Keratinocyte (primary cell): ENCODE measurements at regions not wholly inside any gene's neighbourhood (a gene's known extent, or its start where the extent isn't known, plus 50 kb on each side); places are given as distances from the start of the nearest gene placed in this dataset.
A peak's percentile ranks its signal among the peaks of the same experiment; 100 is the strongest.

ENCODE experiments used
- DNase-seq: peaks from one replicate; pipeline ENCODE4 v3.0.0-alpha.2; 2011; ENCODE audit warnings: low read depth, missing footprints, low spot score
- FAIRE-seq: peaks from 2 replicates; lab custom pipeline; 2011; peaks lifted over from hg19 to GRCh38; lab: Jason Lieb, UNC
- H2AFZ ChIP-seq: 2 replicates; pipeline ENCODE4 v1.6.0; 2012; ENCODE audit warnings: low read length, control low read depth, inconsistent platforms; ENCODE audit not compliant: control insufficient read depth
- H3K27ac ChIP-seq: 2 replicates; pipeline ENCODE4 v1.5.1; 2011; ENCODE audit warnings: low read length; ENCODE audit not compliant: control insufficient read depth, insufficient read depth
- H3K27me3 ChIP-seq: 3 replicates; pipeline ENCODE4 v1.6.0; 2011; ENCODE audit warnings: low read length; ENCODE audit not compliant: control insufficient read depth, insufficient read depth; ENCODE audit errors: extremely low read depth
- H3K36me3 ChIP-seq, 2 experiments: 2 replicates in 1 of 2; 3 replicates in 1 of 2; pipeline ENCODE4 v1.5.1; 2011; ENCODE audit warnings: low read length in 2 of 2, mild to moderate bottlenecking in 1 of 2; ENCODE audit not compliant: control insufficient read depth in 2 of 2, insufficient read depth in 2 of 2; ENCODE audit errors: extremely low read depth in 1 of 2
- H3K4me1 ChIP-seq: 3 replicates; pipeline ENCODE4 v1.5.1; 2011; ENCODE audit warnings: low read length; ENCODE audit not compliant: control insufficient read depth, insufficient read depth; ENCODE audit errors: extremely low read depth
- H3K4me2 ChIP-seq: 3 replicates; pipeline ENCODE4 v1.6.0; 2011; ENCODE audit warnings: low read depth, low read length; ENCODE audit not compliant: control insufficient read depth, insufficient read depth; ENCODE audit errors: extremely low read depth
- H3K4me3 ChIP-seq, 3 experiments: fragments of 200-600 bp in 1 of 3; sonication (generic) in 1 of 3; 2 replicates in 2 of 3; 3 replicates in 1 of 3; pipeline ENCODE4 v1.5.1; 2011 to 2016; ENCODE audit warnings: low read length in 3 of 3, mild to moderate bottlenecking in 3 of 3, control low read depth in 2 of 3, inconsistent platforms in 1 of 3, low read depth in 1 of 3, mixed read lengths in 1 of 3, mixed run types in 1 of 3, moderate library complexity in 1 of 3; ENCODE audit not compliant: control insufficient read depth in 2 of 3, insufficient read depth in 2 of 3; ENCODE audit errors: extremely low read depth in 1 of 3
- H3K79me2 ChIP-seq: 2 replicates; pipeline ENCODE4 v1.6.0; 2012; ENCODE audit warnings: low read length; ENCODE audit not compliant: control insufficient read depth, insufficient read depth
- H3K9ac ChIP-seq: 3 replicates; pipeline ENCODE4 v1.6.0; 2011; ENCODE audit warnings: low read length; ENCODE audit not compliant: control insufficient read depth, insufficient read depth; ENCODE audit errors: extremely low read depth
- H3K9me1 ChIP-seq: 3 replicates; pipeline ENCODE4 v1.6.0; 2011; ENCODE audit warnings: low read length; ENCODE audit not compliant: control insufficient read depth, insufficient read depth; ENCODE audit errors: extremely low read depth
- H3K9me3 ChIP-seq: 2 replicates; pipeline ENCODE4 v1.5.1; 2012; ENCODE audit warnings: low read depth, low read length; ENCODE audit not compliant: control insufficient read depth
- H4K20me1 ChIP-seq: 3 replicates; pipeline ENCODE4 v1.6.0; 2011; ENCODE audit warnings: low read length; ENCODE audit not compliant: control insufficient read depth, insufficient read depth; ENCODE audit errors: extremely low read depth
- CTCF ChIP-seq, 3 experiments: IDR thresholded peaks in 1 of 3; conservative IDR thresholded peaks in 1 of 3; optimal IDR thresholded peaks in 1 of 3; 2 replicates in 2 of 3; 3 replicates in 1 of 3; pipeline versions ENCODE3 to v1.5.1; 2011; ENCODE audit warnings: low read length in 3 of 3, mild to moderate bottlenecking in 3 of 3, moderate library complexity in 2 of 3, control low read depth in 1 of 3, inconsistent platforms in 1 of 3; ENCODE audit not compliant: insufficient read depth in 2 of 3; ENCODE audit errors: extremely low read depth in 1 of 3
- EZH2 ChIP-seq: IDR thresholded peaks from one replicate; pipeline ENCODE4 v1.6.1; 2012; ENCODE audit warnings: inconsistent platforms, mild to moderate bottlenecking, low read length, moderate library complexity
- dilution Hi-C: fragments of 300-500 bp; cut with MboI; formaldehyde crosslinking; loops from one replicate; pipeline ENCODE4 v1.7.0; 2020; ENCODE audit warnings: low sequenced_read_pairs; ENCODE audit not compliant: extremely low pct_ligation_motif_present

- H3K4me2 ChIP-seq, result no peak overlapping the region
- H2AFZ ChIP-seq, result no peak overlapping the region
- no peak overlapping the region for H3K4me3 ChIP-seq
- H3K27ac ChIP-seq, result no peak overlapping the region
- no peak overlapping the region for H3K9ac ChIP-seq
- no peaks in the 10 kb centered on the region for H3K4me1 ChIP-seq
- DNase-seq (no peak), FAIRE-seq (no peak)
- peaks cover 5% of the 10 kb centered on the region for H3K27me3 ChIP-seq
- no peaks in the 10 kb centered on the region for H3K9me3 ChIP-seq
- dilution Hi-C loops, result no loop called here
- no peaks in the 10 kb centered on the region for H4K20me1 ChIP-seq
- no peaks in the 10 kb centered on the region for H3K79me2 ChIP-seq
- TF ChIP-seq CTCF (optimal IDR thresholded peaks at IDR 0.05 in 1 of 3, IDR thresholded peaks at IDR 0.05 in 1 of 3, conservative IDR thresholded peaks at IDR 0.05 in 1 of 3; ENCODE audit: extremely low read depth in 1 of 3, insufficient read depth in 2 of 3, low read length in 3 of 3) (peak in 2 of 3 experiments; percentile 18 to 25), EZH2 (no peak)
- H3K36me3 ChIP-seq, result no peaks in the 10 kb centered on the region
- H3K9me1 ChIP-seq, result no peaks in the 10 kb centered on the region
Observed at GRCh38 chr12:69130064-69130463, 109.3 kb upstream of the CPSF6 start.

GRCh38 chr12:69131077-69131476 is 108.3 kb upstream of the CPSF6 start:
- FAIRE-seq, result no peak
- Histone ChIP-seq H2AFZ (no peak overlapping the region), H3K4me2 (no peak overlapping the region), H3K9ac (no peak overlapping the region), H3K36me3 (no peaks in the 10 kb centered on the region), H4K20me1 (no peaks in the 10 kb centered on the region), H3K9me3 (no peaks in the 10 kb centered on the region), H3K27me3 (peaks cover 5% of the 10 kb centered on the region), H3K27ac (no peak overlapping the region), H3K4me1 (no peaks in the 10 kb centered on the region), H3K4me3 (no peak overlapping the region), H3K79me2 (no peaks in the 10 kb centered on the region), H3K9me1 (no peaks in the 10 kb centered on the region)
- DNase-seq, result no peak
- dilution Hi-C loops, result no loop called here
- TF ChIP-seq EZH2, result no peak
- TF ChIP-seq CTCF (optimal IDR thresholded peaks at IDR 0.05 in 1 of 3, IDR thresholded peaks at IDR 0.05 in 1 of 3, conservative IDR thresholded peaks at IDR 0.05 in 1 of 3; ENCODE audit: extremely low read depth in 1 of 3, insufficient read depth in 2 of 3, low read length in 3 of 3), result no peak
